ENCODE measurements at regions not wholly inside any gene's neighbourhood (a gene's known extent, or its start where the extent isn't known, plus 50 kb on each side); places are given as distances from the start of the nearest gene placed in this dataset.

DNA sequence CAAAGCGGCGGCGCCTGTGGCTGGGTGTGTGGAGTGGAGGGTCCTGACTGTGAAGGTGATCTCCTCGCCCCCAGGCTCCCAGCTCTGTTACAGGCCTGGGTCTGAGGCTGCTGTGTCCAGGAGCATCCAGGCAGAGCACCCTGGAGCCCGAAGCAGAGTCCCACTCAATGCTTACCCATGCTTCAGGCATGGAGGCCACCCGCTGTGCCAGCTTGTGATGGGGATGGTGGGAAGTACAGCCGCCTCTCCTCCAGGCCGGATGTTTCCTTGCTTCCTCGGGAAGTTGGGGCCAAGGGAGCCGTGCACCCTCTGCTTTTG is 255.9 kb upstream of the IRX1 start:
- H3K27ac ChIP-seq = no peak overlapping the region
- 79% methylated on average over 10 of the region's 10 CpGs; no CpG with 5 or more reads in 1 of the 2 donors for WGBS, 2 donors (ENCODE audit: low coverage in 1 of 2)
- H3K36me3 ChIP-seq = no peaks in the 10 kb centered on the region
- in situ Hi-C loops (cut with MboI; ENCODE audit: low pct_ligation_motif_present in 1 of 4, low pct_unique_long_range_greater_than_20kb in 1 of 4, low sequenced_read_pairs in 3 of 4) (no loop called here), intact Hi-C loops (cut with DNase I; ENCODE audit: low total_unique reads) (no loop called here)
- no peak for DNase-seq
- H3K9me3 ChIP-seq = no peaks in the 10 kb centered on the region
- H3K4me3 ChIP-seq = no peak overlapping the region
- TF ChIP-seq, protein P1, sequence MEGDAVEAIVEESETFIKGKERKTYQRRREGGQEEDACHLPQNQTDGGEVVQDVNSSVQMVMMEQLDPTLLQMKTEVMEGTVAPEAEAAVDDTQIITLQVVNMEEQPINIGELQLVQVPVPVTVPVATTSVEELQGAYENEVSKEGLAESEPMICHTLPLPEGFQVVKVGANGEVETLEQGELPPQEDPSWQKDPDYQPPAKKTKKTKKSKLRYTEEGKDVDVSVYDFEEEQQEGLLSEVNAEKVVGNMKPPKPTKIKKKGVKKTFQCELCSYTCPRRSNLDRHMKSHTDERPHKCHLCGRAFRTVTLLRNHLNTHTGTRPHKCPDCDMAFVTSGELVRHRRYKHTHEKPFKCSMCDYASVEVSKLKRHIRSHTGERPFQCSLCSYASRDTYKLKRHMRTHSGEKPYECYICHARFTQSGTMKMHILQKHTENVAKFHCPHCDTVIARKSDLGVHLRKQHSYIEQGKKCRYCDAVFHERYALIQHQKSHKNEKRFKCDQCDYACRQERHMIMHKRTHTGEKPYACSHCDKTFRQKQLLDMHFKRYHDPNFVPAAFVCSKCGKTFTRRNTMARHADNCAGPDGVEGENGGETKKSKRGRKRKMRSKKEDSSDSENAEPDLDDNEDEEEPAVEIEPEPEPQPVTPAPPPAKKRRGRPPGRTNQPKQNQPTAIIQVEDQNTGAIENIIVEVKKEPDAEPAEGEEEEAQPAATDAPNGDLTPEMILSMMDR (IDR thresholded peaks at IDR 0.05) = no peak
- TF ChIP-seq POLR2AphosphoS5 (IDR thresholded peaks at IDR 0.05) (no peak), EP300 (IDR thresholded peaks at IDR 0.05; ENCODE audit: low read depth) (no peak), POLR2A (IDR thresholded peaks at IDR 0.05) (no peak)
- no peaks in the 10 kb centered on the region for H3K4me1 ChIP-seq
- H3K27me3 ChIP-seq = no peaks in the 10 kb centered on the region

DNA sequence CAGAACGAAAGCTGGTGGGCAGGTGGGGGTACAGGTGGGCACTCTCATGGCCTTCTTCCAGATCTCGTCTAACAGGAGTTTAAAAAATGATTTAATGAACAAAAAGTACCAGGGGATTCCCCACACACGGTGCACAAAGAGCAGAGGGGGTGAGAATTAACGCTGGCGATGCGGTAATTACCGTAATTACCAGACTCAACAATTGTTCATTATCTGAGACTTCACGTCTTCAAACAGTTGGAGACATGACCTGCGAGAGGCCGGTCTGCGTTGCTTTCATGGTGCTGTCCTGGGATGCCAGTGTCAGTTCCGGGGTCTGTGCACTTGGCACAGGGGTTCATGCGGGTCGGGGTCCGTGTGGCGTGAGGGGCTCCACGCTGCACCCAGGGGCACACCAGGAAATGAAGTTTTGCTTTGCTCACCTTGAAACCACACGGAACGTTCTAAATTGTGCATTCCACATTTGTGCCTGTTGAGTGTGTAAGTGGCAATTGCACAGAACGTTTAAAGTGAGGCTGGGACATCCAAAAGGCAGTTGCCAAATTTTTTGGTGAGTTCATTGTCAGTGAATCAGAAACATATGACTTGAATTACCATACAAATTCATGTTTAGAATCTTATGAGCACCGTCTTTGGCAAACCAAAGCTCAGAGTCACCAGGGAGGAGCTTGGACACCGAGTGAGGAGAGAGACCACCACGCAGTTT is 256.4 kb upstream of the IRX1 start:
- no peaks in the 10 kb centered on the region for H3K4me1 ChIP-seq
- intact Hi-C loops (cut with DNase I; ENCODE audit: low total_unique reads) = no loop called here
- no peak overlapping the region for H3K4me3 ChIP-seq
- H3K36me3 ChIP-seq = no peaks in the 10 kb centered on the region
- WGBS, 2 donors (ENCODE audit: low coverage in 1 of 2) = 71 to 77% methylated on average over 7 to 23 of the region's 23 CpGs
- H3K9me3 ChIP-seq = no peaks in the 10 kb centered on the region
- H3K27me3 ChIP-seq = no peaks in the 10 kb centered on the region
- in situ Hi-C loops (cut with MboI; ENCODE audit: low pct_ligation_motif_present in 1 of 4, low pct_unique_long_range_greater_than_20kb in 1 of 4, low sequenced_read_pairs in 3 of 4) = no loop called here
- no peak for DNase-seq
- TF ChIP-seq EP300 (IDR thresholded peaks at IDR 0.05; ENCODE audit: low read depth) (no peak), POLR2A (IDR thresholded peaks at IDR 0.05) (no peak), POLR2AphosphoS5 (IDR thresholded peaks at IDR 0.05) (no peak)
- TF ChIP-seq, protein P1 (IDR thresholded peaks at IDR 0.05) = no peak
- no peak overlapping the region for H3K27ac ChIP-seq

DNA sequence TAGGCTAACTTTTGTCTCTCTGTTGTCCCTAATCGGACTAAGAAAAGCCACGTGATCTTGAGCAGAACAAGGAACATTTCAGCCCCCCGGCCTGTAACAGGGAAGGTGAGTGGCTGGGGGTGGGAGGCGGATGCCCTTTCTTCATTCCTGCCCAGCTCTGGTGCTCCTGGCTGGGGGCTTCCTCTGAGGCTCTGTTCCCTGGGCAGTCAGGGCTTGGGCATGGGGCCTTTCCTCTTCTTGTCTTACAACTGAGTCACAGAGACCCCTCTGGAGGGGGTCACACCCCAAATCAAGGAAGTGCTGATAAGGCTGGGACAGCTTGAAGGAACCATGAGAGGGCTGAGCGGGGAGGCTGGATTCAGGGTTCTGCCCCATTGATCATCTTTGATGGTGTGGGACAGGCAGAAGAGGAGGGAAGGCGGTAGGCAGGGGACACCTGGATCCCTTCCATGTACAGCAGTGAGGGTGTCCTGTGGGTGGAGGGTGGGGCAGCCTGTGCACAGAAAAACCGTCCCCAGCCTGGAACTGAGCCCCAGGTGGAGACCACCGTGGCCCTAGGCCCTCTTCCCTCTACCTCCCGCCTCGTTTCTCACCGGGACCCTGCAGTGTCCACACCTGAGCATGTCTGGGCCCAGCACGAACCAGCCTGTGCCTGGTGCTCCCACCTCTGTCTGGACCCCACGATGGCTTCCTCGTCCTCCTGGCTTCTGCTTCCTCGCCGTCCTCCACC is 257.7 kb upstream of the IRX1 start:
- in situ Hi-C loops (cut with MboI; ENCODE audit: low pct_ligation_motif_present in 1 of 4, low pct_unique_long_range_greater_than_20kb in 1 of 4, low sequenced_read_pairs in 3 of 4) = no loop called here
- TF ChIP-seq POLR2A (IDR thresholded peaks at IDR 0.05) (no peak), EP300 (IDR thresholded peaks at IDR 0.05; ENCODE audit: low read depth) (no peak), POLR2AphosphoS5 (IDR thresholded peaks at IDR 0.05) (no peak)
- TF ChIP-seq, protein P1 (IDR thresholded peaks at IDR 0.05) = no peak
- no peak overlapping the region for H3K27ac ChIP-seq
- no peaks in the 10 kb centered on the region for H3K4me1 ChIP-seq
- DNase-seq = no peak
- H3K4me3 ChIP-seq = no peak overlapping the region
- no peaks in the 10 kb centered on the region for H3K27me3 ChIP-seq
- no peaks in the 10 kb centered on the region for H3K36me3 ChIP-seq
- intact Hi-C loops (cut with DNase I; ENCODE audit: low total_unique reads) = no loop called here
- 80 to 86% methylated on average over 8 to 16 of the region's 16 CpGs for WGBS, 2 donors (ENCODE audit: low coverage in 1 of 2)
- H3K9me3 ChIP-seq = no peaks in the 10 kb centered on the region

DNA sequence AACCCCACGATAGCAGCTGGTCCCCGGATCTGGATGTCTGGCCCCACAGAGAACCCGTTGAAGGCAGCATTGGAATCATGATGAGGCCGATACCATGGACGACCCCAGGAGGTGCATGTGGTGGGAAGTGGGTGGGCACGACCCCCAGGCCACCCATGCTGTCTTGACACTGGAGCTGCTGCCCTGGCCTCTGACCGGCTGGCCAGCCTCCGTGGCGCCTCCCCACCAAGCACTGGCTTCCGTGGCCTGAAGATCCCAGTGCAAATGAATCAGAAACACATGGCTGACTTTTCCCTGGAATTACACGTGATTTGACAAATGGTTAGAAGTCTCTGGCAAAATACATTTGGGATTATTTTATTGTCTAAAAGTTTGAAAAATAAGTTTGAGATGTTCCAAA is 259.0 kb upstream of the IRX1 start:
- intact Hi-C loops (cut with DNase I; ENCODE audit: low total_unique reads) (no loop called here), in situ Hi-C loops (cut with MboI; ENCODE audit: low pct_ligation_motif_present in 1 of 4, low pct_unique_long_range_greater_than_20kb in 1 of 4, low sequenced_read_pairs in 3 of 4) (no loop called here)
- TF ChIP-seq, protein P1 (IDR thresholded peaks at IDR 0.05) = no peak
- H3K4me3 ChIP-seq = no peak overlapping the region
- WGBS, 2 donors (ENCODE audit: low coverage in 1 of 2) = 73% methylated on average over 11 of the region's 11 CpGs; no CpG with 5 or more reads in 1 of the 2 donors
- no peak for DNase-seq
- H3K27me3 ChIP-seq = no peaks in the 10 kb centered on the region
- H3K36me3 ChIP-seq = no peaks in the 10 kb centered on the region
- no peaks in the 10 kb centered on the region for H3K4me1 ChIP-seq
- H3K27ac ChIP-seq = no peak overlapping the region
- H3K9me3 ChIP-seq = no peaks in the 10 kb centered on the region

All from transverse colon (tissue), 4 donors.